Upper lobe of left lung (tissue), 6 donors: ENCODE measurements at regions not wholly inside any gene's neighbourhood (a gene's known extent, or its start where the extent isn't known, plus 50 kb on each side); places are given as distances from the start of the nearest gene placed in this dataset.

Experiments used
- ATAC-seq, 2 donors: fragments of 200-7000 bp; cut with Tn5 transposase; one replicate each; pipeline ENCODE4 v1.9.1; 2022; ENCODE audit warnings: mild to moderate bottlenecking in 2 of 2, moderate library complexity in 2 of 2; ENCODE audit not compliant: low FRiP score in 2 of 2
- DNase-seq, 2 donors: peaks; one replicate each; pipeline ENCODE4 v3.0.0-alpha.2; 2019 to 2020
- H3K27ac ChIP-seq, 4 donors: fragments of 200-600 bp; sonication (generic); one replicate each; pipeline ENCODE4 v1.5.1; 2016 to 2019
- H3K27me3 ChIP-seq, 4 donors: fragments of 200-600 bp; sonication (generic); one replicate each; pipeline ENCODE4 v1.5.1; 2017 to 2019
- H3K36me3 ChIP-seq, 4 donors: fragments of 200-600 bp; sonication (generic); one replicate each; pipeline ENCODE4 v1.5.1; 2016 to 2019
- H3K4me1 ChIP-seq, 4 donors: fragments of 200-600 bp; sonication (generic); one replicate each; pipeline ENCODE4 v1.5.1; 2018 to 2019
- H3K4me3 ChIP-seq, 4 donors: fragments of 200-600 bp; sonication (generic); one replicate each; pipeline ENCODE4 v1.5.1; 2017 to 2019; ENCODE audit warnings: mild to moderate bottlenecking in 2 of 4, moderate library complexity in 1 of 4
- H3K9me3 ChIP-seq, 4 donors: fragments of 200-600 bp; sonication (generic); one replicate each; pipeline ENCODE4 v1.5.1; 2018 to 2019
- CTCF ChIP-seq, 6 experiments: fragments of 450-650 bp in 4 of 6; fragments of 200-600 bp in 2 of 6; sonication (generic) in 2 of 6; IDR thresholded peaks; one replicate each; pipeline ENCODE4 v1.5.1; 2016 to 2019; ENCODE audit warnings: antibody characterized with exemption in 6 of 6
- EP300 ChIP-seq, 4 donors: sonication (generic); formaldehyde crosslinking; IDR thresholded peaks; one replicate each; pipeline ENCODE4 v1.5.1; 2017; ENCODE audit warnings: antibody characterized with exemption in 4 of 4, control low read depth in 2 of 4
- POLR2A ChIP-seq, 4 donors: fragments of 450-650 bp; IDR thresholded peaks; one replicate each; pipeline ENCODE4 v1.5.1; 2016 to 2017; ENCODE audit warnings: antibody characterized with exemption in 4 of 4, mild to moderate bottlenecking in 2 of 4
- POLR2AphosphoS5 ChIP-seq, 2 donors: sonication (generic); formaldehyde crosslinking; IDR thresholded peaks; one replicate each; pipeline ENCODE4 v1.5.1; 2017; ENCODE audit warnings: antibody characterized with exemption in 2 of 2
- WGBS, 2 donors: methylation state at CpG; one replicate each; pipeline ENCODE4 v1.1.5; 2017 to 2018; 5-methylcytosine and 5-hydroxymethylcytosine counted together
- donor health status: DM: no; HTN: no; CAD: no; lungs with moderate emphysema.
- donor health status: DM: no; HTN: yes; CAD: no; lungs with severe emphysema.

GRCh38 chr1:65486613-65487012 is 66.1 kb downstream of the LEPR start:
- Histone ChIP-seq H3K27ac (no peak overlapping the region), H3K9me3 (no peaks in the 10 kb centered on the region), H3K4me1 (no peaks in the 10 kb centered on the region), H3K27me3 (no peaks in the 10 kb centered on the region), H3K4me3 (no peak overlapping the region), H3K36me3 (no peaks in the 10 kb centered on the region)
- ATAC-seq (no peak), DNase-seq (no peak)
- WGBS, 2 donors: 90 to 100% methylated on average over 3 of the region's 3 CpGs
- no peak for TF ChIP-seq POLR2A (IDR thresholded peaks at IDR 0.05)
- no peak for TF ChIP-seq CTCF (IDR thresholded peaks at IDR 0.05)
- no peak for TF ChIP-seq POLR2AphosphoS5 (IDR thresholded peaks at IDR 0.05)
- no peak for TF ChIP-seq EP300 (IDR thresholded peaks at IDR 0.05)

- Histone ChIP-seq H3K27me3 (no peaks in the 10 kb centered on the region), H3K4me1 (peaks cover 0 to 4% (median 0%) of the 10 kb centered on the region in 4 donors), H3K36me3 (no peaks in the 10 kb centered on the region), H3K9me3 (no peaks in the 10 kb centered on the region), H3K27ac (no peak overlapping the region), H3K4me3 (no peak overlapping the region)
- ATAC-seq (no peak), DNase-seq (no peak)
- no peak for TF ChIP-seq POLR2AphosphoS5 (IDR thresholded peaks at IDR 0.05)
- no peak for TF ChIP-seq POLR2A (IDR thresholded peaks at IDR 0.05)
- no peak for TF ChIP-seq EP300 (IDR thresholded peaks at IDR 0.05)
- TF ChIP-seq CTCF (IDR thresholded peaks at IDR 0.05): no peak
These were observed 69.0 kb downstream of the LEPR start for GRCh38 chr1:65489481-65489880.

DNA sequence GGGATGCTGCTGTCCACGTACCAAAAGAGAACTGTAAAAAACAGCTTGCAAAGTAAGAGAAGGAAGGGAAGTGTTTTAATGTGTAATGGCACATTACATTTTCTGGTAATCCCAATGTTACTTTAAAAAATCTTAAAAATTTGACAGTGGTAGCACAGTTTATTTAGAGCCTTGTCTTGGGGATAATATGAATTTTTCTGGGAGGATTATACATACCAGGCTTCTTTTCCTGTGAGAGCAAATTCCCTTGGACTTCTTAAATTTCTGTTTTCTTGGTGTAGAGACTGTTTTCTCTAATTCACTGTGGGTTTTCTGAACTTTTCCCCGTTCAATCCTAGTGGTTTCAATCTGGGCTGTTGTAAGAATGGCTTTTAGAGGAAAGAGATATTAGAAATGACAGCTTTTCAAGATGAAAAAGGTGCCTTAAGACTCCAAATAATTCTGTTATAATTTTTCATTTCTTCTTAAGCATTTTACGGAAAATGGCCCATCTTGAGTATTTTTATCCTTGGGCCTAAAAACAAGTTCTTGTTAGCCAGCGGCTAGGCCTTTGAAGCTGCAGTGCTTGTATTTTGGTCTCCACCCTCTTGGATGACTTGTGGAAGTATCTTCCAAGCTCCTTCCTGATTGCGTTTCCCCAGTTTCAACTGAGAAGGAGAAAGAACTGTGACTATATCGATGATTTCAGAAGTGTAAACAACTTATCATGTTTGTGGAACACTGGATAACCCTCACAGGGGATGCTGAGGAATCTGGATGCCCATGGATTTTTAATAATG is 70.0 kb downstream of the LEPR start:
- Histone ChIP-seq H3K27me3 (no peaks in the 10 kb centered on the region), H3K27ac (peak overlapping the region in 2 of 4 donors; percentile 7 to 21), H3K4me1 (peaks cover 0 to 10% (median 0%) of the 10 kb centered on the region in 4 donors), H3K36me3 (no peaks in the 10 kb centered on the region), H3K4me3 (no peak overlapping the region), H3K9me3 (no peaks in the 10 kb centered on the region)
- WGBS, 2 donors: 73 to 77% methylated on average over 6 of the region's 6 CpGs
- no peak for DNase-seq
- peak in 1 of 2 donors; percentile 71 for ATAC-seq
- TF ChIP-seq EP300 (IDR thresholded peaks at IDR 0.05) (no peak), CTCF (IDR thresholded peaks at IDR 0.05) (no peak)

DNA sequence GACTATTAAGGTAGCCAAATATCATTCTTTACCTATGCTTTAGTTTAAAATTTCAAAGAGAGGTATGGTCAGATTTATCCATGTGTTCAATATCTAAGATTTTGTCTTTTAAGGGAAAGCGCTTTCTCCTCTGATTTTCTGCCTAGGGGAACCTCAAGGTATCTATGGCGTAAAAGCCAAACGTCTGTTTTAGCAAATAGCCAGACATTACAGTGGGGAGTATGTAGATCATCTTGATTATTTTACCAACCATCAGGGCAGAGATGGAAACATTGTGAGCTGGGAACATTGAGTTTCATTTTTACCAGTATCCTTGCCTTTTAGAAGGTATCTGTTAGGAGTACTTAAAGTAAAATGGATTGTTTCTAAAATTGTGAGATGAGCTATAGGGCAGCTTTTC is 71.0 kb downstream of the LEPR start:
- peaks cover 0 to 10% (median 0%) of the 10 kb centered on the region in 4 donors for H3K4me1 ChIP-seq
- TF ChIP-seq POLR2A (IDR thresholded peaks at IDR 0.05) (no peak), CTCF (IDR thresholded peaks at IDR 0.05) (no peak), EP300 (IDR thresholded peaks at IDR 0.05) (no peak), POLR2AphosphoS5 (IDR thresholded peaks at IDR 0.05) (no peak)
- DNase-seq: no peak
- H3K4me3 ChIP-seq: no peak overlapping the region
- H3K36me3 ChIP-seq: no peaks in the 10 kb centered on the region
- no peaks in the 10 kb centered on the region for H3K27me3 ChIP-seq
- WGBS, 2 donors: 65 to 75% methylated on average over 3 of the region's 3 CpGs
- H3K27ac ChIP-seq: peak overlapping the region in 1 of 4 donors; percentile 2
- ATAC-seq: no peak
- no peaks in the 10 kb centered on the region for H3K9me3 ChIP-seq

DNA sequence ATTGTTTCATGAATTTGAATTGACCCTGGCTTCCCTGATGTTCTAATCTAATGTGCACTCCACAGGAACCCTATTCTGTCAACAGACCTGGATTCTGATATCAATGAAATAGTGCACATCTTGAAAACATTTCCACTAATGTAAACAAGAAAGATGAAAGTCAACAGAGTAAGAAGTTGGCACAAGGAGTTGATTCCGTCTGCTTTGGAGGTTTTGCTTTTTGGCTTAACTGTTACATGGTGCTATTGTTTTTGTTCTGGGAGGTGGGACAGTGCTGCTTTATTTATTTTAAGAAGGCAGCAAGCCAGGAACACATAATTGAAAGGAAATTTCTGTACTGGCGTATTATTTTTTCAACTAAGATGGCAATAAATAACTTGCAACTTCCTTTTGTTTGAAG is 73.3 kb downstream of the LEPR start:
- no peaks in the 10 kb centered on the region for H3K9me3 ChIP-seq
- WGBS, 2 donors: 44 to 52% methylated on average over 2 of the region's 2 CpGs
- H3K4me3 ChIP-seq: no peak overlapping the region
- H3K27ac ChIP-seq: peak overlapping the region in 1 of 4 donors; percentile 6
- peaks cover 0 to 10% (median 0%) of the 10 kb centered on the region in 4 donors for H3K4me1 ChIP-seq
- H3K27me3 ChIP-seq: no peaks in the 10 kb centered on the region
- TF ChIP-seq POLR2AphosphoS5 (IDR thresholded peaks at IDR 0.05) (peak in 1 of 2 donors; percentile 46), CTCF (IDR thresholded peaks at IDR 0.05) (no peak)
- H3K36me3 ChIP-seq: no peaks in the 10 kb centered on the region
- ATAC-seq (no peak), DNase-seq (no peak)
